ENCODE measurements at regions not wholly inside any gene's neighbourhood (a gene's known extent, or its start where the extent isn't known, plus 50 kb on each side); places are given as distances from the start of the nearest gene placed in this dataset.

DNA sequence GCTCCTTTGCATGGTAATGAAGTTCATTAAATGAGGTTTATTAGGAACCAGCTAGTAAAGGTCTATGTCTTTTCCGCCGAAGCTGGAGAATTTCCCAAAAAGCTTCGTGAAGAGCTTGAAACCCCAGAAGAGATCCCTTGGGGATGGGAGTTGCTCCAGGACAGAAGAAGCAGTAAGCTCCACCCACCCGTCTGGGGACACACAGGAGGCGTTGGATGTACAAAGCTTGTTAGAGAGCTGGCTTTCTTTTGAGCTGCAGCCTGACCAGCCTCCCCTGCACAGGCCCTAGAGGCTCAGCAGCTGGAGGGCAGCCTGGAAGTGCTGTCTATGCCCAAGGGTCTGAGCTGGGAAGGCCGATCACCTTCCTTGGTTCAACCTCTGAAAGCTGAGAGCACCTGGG, 147.4 kb upstream of the SDK2 start:
- TF ChIP-seq POLR2A (IDR thresholded peaks at IDR 0.05) = no peak
- TF ChIP-seq, protein P1, sequence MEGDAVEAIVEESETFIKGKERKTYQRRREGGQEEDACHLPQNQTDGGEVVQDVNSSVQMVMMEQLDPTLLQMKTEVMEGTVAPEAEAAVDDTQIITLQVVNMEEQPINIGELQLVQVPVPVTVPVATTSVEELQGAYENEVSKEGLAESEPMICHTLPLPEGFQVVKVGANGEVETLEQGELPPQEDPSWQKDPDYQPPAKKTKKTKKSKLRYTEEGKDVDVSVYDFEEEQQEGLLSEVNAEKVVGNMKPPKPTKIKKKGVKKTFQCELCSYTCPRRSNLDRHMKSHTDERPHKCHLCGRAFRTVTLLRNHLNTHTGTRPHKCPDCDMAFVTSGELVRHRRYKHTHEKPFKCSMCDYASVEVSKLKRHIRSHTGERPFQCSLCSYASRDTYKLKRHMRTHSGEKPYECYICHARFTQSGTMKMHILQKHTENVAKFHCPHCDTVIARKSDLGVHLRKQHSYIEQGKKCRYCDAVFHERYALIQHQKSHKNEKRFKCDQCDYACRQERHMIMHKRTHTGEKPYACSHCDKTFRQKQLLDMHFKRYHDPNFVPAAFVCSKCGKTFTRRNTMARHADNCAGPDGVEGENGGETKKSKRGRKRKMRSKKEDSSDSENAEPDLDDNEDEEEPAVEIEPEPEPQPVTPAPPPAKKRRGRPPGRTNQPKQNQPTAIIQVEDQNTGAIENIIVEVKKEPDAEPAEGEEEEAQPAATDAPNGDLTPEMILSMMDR (IDR thresholded peaks at IDR 0.05) = no peak

All from body of pancreas (tissue), 4 donors.